ENCODE measurements at regions not wholly inside any gene's neighbourhood (a gene's known extent, or its start where the extent isn't known, plus 50 kb on each side); places are given as distances from the start of the nearest gene placed in this dataset.

DNA sequence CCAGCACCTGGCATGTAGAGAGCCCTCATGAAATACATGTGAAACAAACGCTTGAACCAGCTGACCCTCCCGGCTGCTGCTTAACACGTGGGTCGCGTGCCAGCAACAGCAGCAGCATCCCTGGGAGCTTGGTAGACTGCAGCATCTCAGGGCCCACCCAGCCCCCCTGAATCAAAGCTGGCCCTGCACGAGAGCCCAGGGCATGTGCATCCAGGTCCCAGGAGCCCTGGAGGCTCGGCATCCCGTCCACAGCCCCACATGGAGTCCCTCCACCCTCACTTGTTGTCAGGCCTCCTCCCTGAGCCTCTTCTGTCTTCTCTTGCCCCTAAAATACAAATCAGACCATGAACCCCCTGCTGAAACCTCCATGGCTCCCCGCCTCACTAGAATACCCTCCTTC is 123.1 kb downstream of the MATN1 start:
- H3K9me3 ChIP-seq (ENCODE audit: control insufficient read depth in 2 of 2, low read length in 2 of 2): no peaks in the 10 kb centered on the region
- no peaks in the 10 kb centered on the region for H3K27me3 ChIP-seq (ENCODE audit: control insufficient read depth in 2 of 2, insufficient read depth in 2 of 2, low read length in 2 of 2)

GRCh38 chr1:30599721-30600120 is 123.7 kb downstream of the MATN1 start:
- Histone ChIP-seq H3K4me3 (ENCODE audit: low read length in 2 of 2) (no peak overlapping the region), H3K27me3 (ENCODE audit: control insufficient read depth in 2 of 2, insufficient read depth in 2 of 2, low read length in 2 of 2) (no peaks in the 10 kb centered on the region), H3K9me3 (ENCODE audit: control insufficient read depth in 2 of 2, low read length in 2 of 2) (no peaks in the 10 kb centered on the region), H3K36me3 (ENCODE audit: control insufficient read depth in 2 of 2, insufficient read depth in 2 of 2, low read length in 2 of 2) (no peaks in the 10 kb centered on the region), H3K9ac (ENCODE audit: low read depth in 1 of 2, low read length in 2 of 2) (no peak overlapping the region), H3K27ac (ENCODE audit: low read depth in 2 of 2, low read length in 2 of 2) (no peak overlapping the region), H3K4me1 (ENCODE audit: control insufficient read depth in 2 of 2, insufficient read depth in 2 of 2, low read length in 2 of 2) (no peaks in the 10 kb centered on the region)

More for the DNA sequence above, 123.1 kb downstream of the MATN1 start:
- no peaks in the 10 kb centered on the region for H3K36me3 ChIP-seq (ENCODE audit: control insufficient read depth in 2 of 2, insufficient read depth in 2 of 2, low read length in 2 of 2)
- H3K4me1 ChIP-seq (ENCODE audit: control insufficient read depth in 2 of 2, insufficient read depth in 2 of 2, low read length in 2 of 2): no peaks in the 10 kb centered on the region
- no peak overlapping the region for H3K9ac ChIP-seq (ENCODE audit: low read depth in 1 of 2, low read length in 2 of 2)
- H3K27ac ChIP-seq (ENCODE audit: low read depth in 2 of 2, low read length in 2 of 2): no peak overlapping the region
- H3K4me3 ChIP-seq (ENCODE audit: low read length in 2 of 2): no peak overlapping the region

DNA sequence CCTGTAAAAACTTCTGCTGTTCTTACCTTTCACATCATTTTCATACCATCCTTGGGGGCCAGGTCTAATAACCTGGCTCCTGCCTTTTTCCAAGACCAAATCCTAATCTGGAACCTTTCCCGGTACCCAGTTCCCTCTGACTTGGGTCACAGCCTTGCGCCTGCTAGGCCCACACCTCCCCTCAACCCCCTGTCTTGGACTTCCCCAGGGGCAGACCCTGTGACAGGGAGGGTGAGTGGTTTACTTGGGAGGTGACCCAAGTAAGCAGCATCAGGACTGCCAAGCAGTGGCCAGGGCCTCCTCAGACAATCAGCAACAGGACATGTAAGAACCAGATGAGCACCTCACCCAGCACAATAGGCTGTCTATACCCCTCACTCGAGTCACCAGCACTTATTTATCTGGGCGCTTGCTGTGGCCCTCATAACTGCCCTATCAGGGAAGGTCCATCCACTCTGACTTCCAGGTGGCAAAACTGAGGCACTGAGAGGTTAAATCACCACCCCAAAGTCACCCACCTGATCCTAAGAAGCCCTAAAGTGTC is 124.7 kb downstream of the MATN1 start:
- H3K9ac ChIP-seq (ENCODE audit: low read depth in 1 of 2, low read length in 2 of 2): no peak overlapping the region
- no peaks in the 10 kb centered on the region for H3K9me3 ChIP-seq (ENCODE audit: control insufficient read depth in 2 of 2, low read length in 2 of 2)

GRCh38 chr1:30597711-30598110 is 125.7 kb downstream of the MATN1 start:
- no peaks in the 10 kb centered on the region for H3K9me3 ChIP-seq (ENCODE audit: control insufficient read depth in 2 of 2, low read length in 2 of 2)
- H3K4me1 ChIP-seq (ENCODE audit: control insufficient read depth in 2 of 2, insufficient read depth in 2 of 2, low read length in 2 of 2): no peaks in the 10 kb centered on the region
- H3K27ac ChIP-seq (ENCODE audit: low read depth in 2 of 2, low read length in 2 of 2): no peak overlapping the region
- no peaks in the 10 kb centered on the region for H3K27me3 ChIP-seq (ENCODE audit: control insufficient read depth in 2 of 2, insufficient read depth in 2 of 2, low read length in 2 of 2)
- no peak overlapping the region for H3K4me3 ChIP-seq (ENCODE audit: low read length in 2 of 2)
- no peaks in the 10 kb centered on the region for H3K36me3 ChIP-seq (ENCODE audit: control insufficient read depth in 2 of 2, insufficient read depth in 2 of 2, low read length in 2 of 2)
- H3K9ac ChIP-seq (ENCODE audit: low read depth in 1 of 2, low read length in 2 of 2): no peak overlapping the region

More for the DNA sequence above, 124.7 kb downstream of the MATN1 start:
- Histone ChIP-seq H3K4me1 (ENCODE audit: control insufficient read depth in 2 of 2, insufficient read depth in 2 of 2, low read length in 2 of 2) (no peaks in the 10 kb centered on the region), H3K36me3 (ENCODE audit: control insufficient read depth in 2 of 2, insufficient read depth in 2 of 2, low read length in 2 of 2) (no peaks in the 10 kb centered on the region), H3K27me3 (ENCODE audit: control insufficient read depth in 2 of 2, insufficient read depth in 2 of 2, low read length in 2 of 2) (no peaks in the 10 kb centered on the region), H3K4me3 (ENCODE audit: low read length in 2 of 2) (no peak overlapping the region), H3K27ac (ENCODE audit: low read depth in 2 of 2, low read length in 2 of 2) (no peak overlapping the region)

GRCh38 chr1:30596891-30597290 is 126.5 kb downstream of the MATN1 start:
- H3K9me3 ChIP-seq (ENCODE audit: control insufficient read depth in 2 of 2, low read length in 2 of 2): no peaks in the 10 kb centered on the region
- H3K27me3 ChIP-seq (ENCODE audit: control insufficient read depth in 2 of 2, insufficient read depth in 2 of 2, low read length in 2 of 2): no peaks in the 10 kb centered on the region
- no peaks in the 10 kb centered on the region for H3K36me3 ChIP-seq (ENCODE audit: control insufficient read depth in 2 of 2, insufficient read depth in 2 of 2, low read length in 2 of 2)
- no peak overlapping the region for H3K27ac ChIP-seq (ENCODE audit: low read depth in 2 of 2, low read length in 2 of 2)
- no peaks in the 10 kb centered on the region for H3K4me1 ChIP-seq (ENCODE audit: control insufficient read depth in 2 of 2, insufficient read depth in 2 of 2, low read length in 2 of 2)
- H3K9ac ChIP-seq (ENCODE audit: low read depth in 1 of 2, low read length in 2 of 2): no peak overlapping the region
- no peak overlapping the region for H3K4me3 ChIP-seq (ENCODE audit: low read length in 2 of 2)

DNA sequence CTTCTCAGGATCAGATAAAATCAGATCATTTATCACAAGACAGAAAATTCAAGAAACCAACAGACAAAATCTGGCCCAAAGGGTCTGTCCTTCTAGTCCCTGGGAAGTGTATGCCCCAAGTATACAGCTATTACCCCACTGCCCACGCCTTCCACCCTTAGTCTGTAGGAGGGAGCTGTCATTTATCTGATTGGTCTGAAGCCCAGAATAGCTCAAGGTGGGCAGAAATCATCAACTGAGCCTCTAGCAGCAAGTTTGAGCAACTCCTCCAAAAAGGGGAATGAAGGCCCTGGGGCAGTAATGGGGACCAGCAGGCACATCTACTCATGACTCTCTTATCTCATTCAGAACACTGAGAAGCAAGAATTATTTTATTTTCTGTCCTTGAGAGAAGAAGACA is 126.9 kb downstream of the MATN1 start:
- Histone ChIP-seq H3K27ac (ENCODE audit: low read depth in 2 of 2, low read length in 2 of 2) (no peak overlapping the region), H3K27me3 (ENCODE audit: control insufficient read depth in 2 of 2, insufficient read depth in 2 of 2, low read length in 2 of 2) (no peaks in the 10 kb centered on the region), H3K9ac (ENCODE audit: low read depth in 1 of 2, low read length in 2 of 2) (no peak overlapping the region), H3K4me3 (ENCODE audit: low read length in 2 of 2) (no peak overlapping the region), H3K4me1 (ENCODE audit: control insufficient read depth in 2 of 2, insufficient read depth in 2 of 2, low read length in 2 of 2) (no peaks in the 10 kb centered on the region), H3K9me3 (ENCODE audit: control insufficient read depth in 2 of 2, low read length in 2 of 2) (no peaks in the 10 kb centered on the region), H3K36me3 (ENCODE audit: control insufficient read depth in 2 of 2, insufficient read depth in 2 of 2, low read length in 2 of 2) (no peaks in the 10 kb centered on the region)

DNA sequence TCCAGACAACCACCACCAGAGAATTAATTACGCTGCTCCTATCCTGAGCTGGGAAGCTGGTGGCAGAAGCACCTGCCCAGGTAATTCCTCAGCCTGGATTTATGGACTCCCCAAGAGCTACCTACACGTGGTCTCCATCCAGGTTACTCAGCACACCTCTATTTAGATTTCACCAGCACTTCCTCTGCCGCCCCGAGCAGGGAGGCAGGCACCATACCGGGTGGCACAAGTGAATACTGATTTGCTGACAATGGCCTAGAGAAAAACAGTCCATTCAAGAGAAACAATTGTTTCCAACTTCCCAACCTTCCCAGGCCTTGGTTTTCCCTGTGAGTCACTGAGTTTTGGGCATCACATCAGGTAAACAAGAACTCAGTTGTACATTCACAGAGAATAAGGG is 134.3 kb downstream of the MATN1 start:
- H3K27ac ChIP-seq (ENCODE audit: low read depth in 2 of 2, low read length in 2 of 2): no peak overlapping the region
- no peaks in the 10 kb centered on the region for H3K36me3 ChIP-seq (ENCODE audit: control insufficient read depth in 2 of 2, insufficient read depth in 2 of 2, low read length in 2 of 2)
- no peaks in the 10 kb centered on the region for H3K9me3 ChIP-seq (ENCODE audit: control insufficient read depth in 2 of 2, low read length in 2 of 2)

DNA sequence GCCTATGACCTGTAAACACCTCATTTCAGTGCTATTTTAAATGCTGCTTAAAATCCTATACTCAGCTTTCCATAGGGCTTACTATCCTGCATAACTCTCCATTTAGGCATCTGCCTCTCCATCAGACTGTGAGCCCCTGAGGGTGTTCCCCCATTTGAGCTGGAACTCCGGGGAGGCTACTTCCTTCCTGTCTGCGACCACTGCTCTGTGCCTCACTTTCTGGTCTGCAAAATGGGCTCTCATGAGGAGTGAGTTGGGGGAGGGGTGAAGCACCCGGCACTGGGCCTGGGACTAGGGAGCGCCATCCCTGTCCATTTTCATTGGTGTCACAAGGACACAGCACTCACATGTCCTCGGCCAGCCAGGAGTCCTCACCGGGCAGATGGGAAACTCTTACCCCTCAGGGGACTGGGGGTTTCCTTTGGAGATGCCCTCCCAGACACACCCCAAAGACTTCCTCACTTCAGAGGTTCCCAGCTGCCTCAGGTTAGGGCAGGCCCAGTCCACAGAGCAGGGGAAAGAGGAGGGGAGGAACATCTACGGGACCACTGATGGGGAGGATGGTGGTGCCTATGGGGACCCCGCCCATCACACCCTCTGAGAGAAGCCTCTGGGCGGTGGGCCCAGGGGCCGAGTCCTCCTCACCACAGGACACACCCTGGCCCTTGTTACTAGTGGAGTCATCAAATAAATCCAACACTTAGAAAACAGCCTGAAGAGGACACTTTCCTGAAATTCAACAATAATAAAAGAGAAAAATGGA is 134.9 kb downstream of the MATN1 start:
- no peak overlapping the region for H3K4me3 ChIP-seq (ENCODE audit: low read length in 2 of 2)
- H3K27ac ChIP-seq (ENCODE audit: low read depth in 2 of 2, low read length in 2 of 2): no peak overlapping the region
- H3K36me3 ChIP-seq (ENCODE audit: control insufficient read depth in 2 of 2, insufficient read depth in 2 of 2, low read length in 2 of 2): no peaks in the 10 kb centered on the region
- no peaks in the 10 kb centered on the region for H3K27me3 ChIP-seq (ENCODE audit: control insufficient read depth in 2 of 2, insufficient read depth in 2 of 2, low read length in 2 of 2)
- H3K9me3 ChIP-seq (ENCODE audit: control insufficient read depth in 2 of 2, low read length in 2 of 2): no peaks in the 10 kb centered on the region
- H3K9ac ChIP-seq (ENCODE audit: low read depth in 1 of 2, low read length in 2 of 2): no peak overlapping the region
- H3K4me1 ChIP-seq (ENCODE audit: control insufficient read depth in 2 of 2, insufficient read depth in 2 of 2, low read length in 2 of 2): no peaks in the 10 kb centered on the region

More for the DNA sequence above, 134.3 kb downstream of the MATN1 start:
- no peaks in the 10 kb centered on the region for H3K4me1 ChIP-seq (ENCODE audit: control insufficient read depth in 2 of 2, insufficient read depth in 2 of 2, low read length in 2 of 2)
- H3K27me3 ChIP-seq (ENCODE audit: control insufficient read depth in 2 of 2, insufficient read depth in 2 of 2, low read length in 2 of 2): no peaks in the 10 kb centered on the region
- no peak overlapping the region for H3K4me3 ChIP-seq (ENCODE audit: low read length in 2 of 2)
- H3K9ac ChIP-seq (ENCODE audit: low read depth in 1 of 2, low read length in 2 of 2): no peak overlapping the region

DNA sequence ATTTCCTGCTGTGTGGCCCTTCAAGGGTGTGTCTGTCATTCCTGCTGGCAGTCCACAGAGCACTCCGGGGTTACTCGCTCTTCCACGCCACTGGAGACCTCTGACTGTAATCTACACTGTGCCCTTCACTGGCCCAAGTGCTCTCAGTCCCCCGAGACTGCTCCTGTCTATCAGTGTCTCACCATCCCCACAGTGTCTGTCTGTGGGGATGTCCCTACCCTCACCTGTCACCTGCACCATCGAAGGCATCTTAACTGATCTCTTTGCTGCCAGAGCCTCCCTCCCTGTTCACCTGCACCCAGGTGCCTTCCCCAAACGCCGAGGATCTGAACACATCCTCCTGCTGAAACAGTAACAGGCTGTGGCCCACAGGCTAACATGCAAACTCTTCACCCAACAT is 136.7 kb downstream of the MATN1 start:
- H3K27me3 ChIP-seq (ENCODE audit: control insufficient read depth in 2 of 2, insufficient read depth in 2 of 2, low read length in 2 of 2): no peaks in the 10 kb centered on the region

DNA sequence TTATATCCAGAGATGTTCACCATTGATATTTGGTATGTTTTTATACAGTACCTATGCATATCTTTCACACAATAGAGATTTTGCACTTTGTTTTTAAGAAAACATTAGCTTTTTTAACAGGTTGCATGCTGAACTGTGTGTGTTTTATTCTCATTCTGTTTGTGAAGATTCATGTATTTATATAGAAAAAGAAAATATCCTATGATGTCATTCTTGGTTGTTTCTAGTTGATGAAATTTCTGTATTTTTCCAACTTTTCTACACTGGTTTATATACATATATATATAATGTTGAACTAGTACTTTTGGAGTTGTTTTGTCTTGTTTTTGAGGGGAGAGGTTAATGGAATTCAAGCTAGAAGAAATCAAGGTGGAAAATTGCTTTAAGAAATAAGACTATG is 143.8 kb downstream of the MATN1 start:
- Histone ChIP-seq H3K4me3 (ENCODE audit: low read length in 2 of 2) (no peak overlapping the region), H3K27ac (ENCODE audit: low read depth in 2 of 2, low read length in 2 of 2) (no peak overlapping the region), H3K4me1 (ENCODE audit: control insufficient read depth in 2 of 2, insufficient read depth in 2 of 2, low read length in 2 of 2) (no peaks in the 10 kb centered on the region), H3K36me3 (ENCODE audit: control insufficient read depth in 2 of 2, insufficient read depth in 2 of 2, low read length in 2 of 2) (no peaks in the 10 kb centered on the region), H3K9ac (ENCODE audit: low read depth in 1 of 2, low read length in 2 of 2) (no peak overlapping the region), H3K27me3 (ENCODE audit: control insufficient read depth in 2 of 2, insufficient read depth in 2 of 2, low read length in 2 of 2) (peaks cover 0 to 4% of the 10 kb centered on the region in 2 donors), H3K9me3 (ENCODE audit: control insufficient read depth in 2 of 2, low read length in 2 of 2) (no peaks in the 10 kb centered on the region)

More for the DNA sequence above, 136.7 kb downstream of the MATN1 start:
- no peaks in the 10 kb centered on the region for H3K4me1 ChIP-seq (ENCODE audit: control insufficient read depth in 2 of 2, insufficient read depth in 2 of 2, low read length in 2 of 2)
- H3K36me3 ChIP-seq (ENCODE audit: control insufficient read depth in 2 of 2, insufficient read depth in 2 of 2, low read length in 2 of 2): no peaks in the 10 kb centered on the region
- H3K27ac ChIP-seq (ENCODE audit: low read depth in 2 of 2, low read length in 2 of 2): no peak overlapping the region
- H3K4me3 ChIP-seq (ENCODE audit: low read length in 2 of 2): no peak overlapping the region
- H3K9ac ChIP-seq (ENCODE audit: low read depth in 1 of 2, low read length in 2 of 2): no peak overlapping the region
- no peaks in the 10 kb centered on the region for H3K9me3 ChIP-seq (ENCODE audit: control insufficient read depth in 2 of 2, low read length in 2 of 2)

Measured in mucosa of rectum (tissue), 2 donors.